Activated T-cell treated with anti-CD3 and anti-CD28 coated beads, Interleukin-2, amount 50 U/mL, for 72 hours (primary cell): ENCODE measurements at regions not wholly inside any gene's neighbourhood (a gene's known extent, or its start where the extent isn't known, plus 50 kb on each side); places are given as distances from the start of the nearest gene placed in this dataset.

Source experiments
- ATAC-seq, 2 donors: fragments of 150-1000 bp; cut with Tn5 transposase; replicated peaks in 1 of 2; 2 replicates each; pipeline ENCODE4 v1.10.0; 2021; ENCODE audit warnings: moderate library complexity in 2 of 2, mild to moderate bottlenecking in 1 of 2
- DNase-seq, 2 donors: peaks; one replicate each; pipeline ENCODE4 v3.0.0; 2021 to 2022; ENCODE audit warnings: mixed read lengths in 1 of 2
- H3K27ac Mint-ChIP-seq: one replicate; pipeline ENCODE4 v1.8.0; 2022; ENCODE audit warnings: mild to moderate bottlenecking, moderate library complexity, mixed read lengths
- H3K27me3 Mint-ChIP-seq: one replicate; pipeline ENCODE4 v1.8.0; 2022; ENCODE audit warnings: low read depth, mixed read lengths
- H3K36me3 Mint-ChIP-seq, 2 donors: one replicate each; pipeline ENCODE4 v1.8.0; 2022; ENCODE audit warnings: mixed read lengths in 2 of 2, mild to moderate bottlenecking in 1 of 2; ENCODE audit not compliant: insufficient read depth in 2 of 2
- H3K4me1 Mint-ChIP-seq: one replicate; pipeline ENCODE4 v1.8.0; 2022; ENCODE audit warnings: low read depth, mixed read lengths
- H3K4me3 Mint-ChIP-seq, 2 donors: one replicate each; pipeline ENCODE4 v1.8.0; 2022; ENCODE audit warnings: mild to moderate bottlenecking in 2 of 2, mixed read lengths in 2 of 2, moderate library complexity in 2 of 2
- H3K9me3 Mint-ChIP-seq, 2 donors: one replicate each; pipeline ENCODE4 v1.8.0; 2022; ENCODE audit warnings: mixed read lengths in 2 of 2

DNA sequence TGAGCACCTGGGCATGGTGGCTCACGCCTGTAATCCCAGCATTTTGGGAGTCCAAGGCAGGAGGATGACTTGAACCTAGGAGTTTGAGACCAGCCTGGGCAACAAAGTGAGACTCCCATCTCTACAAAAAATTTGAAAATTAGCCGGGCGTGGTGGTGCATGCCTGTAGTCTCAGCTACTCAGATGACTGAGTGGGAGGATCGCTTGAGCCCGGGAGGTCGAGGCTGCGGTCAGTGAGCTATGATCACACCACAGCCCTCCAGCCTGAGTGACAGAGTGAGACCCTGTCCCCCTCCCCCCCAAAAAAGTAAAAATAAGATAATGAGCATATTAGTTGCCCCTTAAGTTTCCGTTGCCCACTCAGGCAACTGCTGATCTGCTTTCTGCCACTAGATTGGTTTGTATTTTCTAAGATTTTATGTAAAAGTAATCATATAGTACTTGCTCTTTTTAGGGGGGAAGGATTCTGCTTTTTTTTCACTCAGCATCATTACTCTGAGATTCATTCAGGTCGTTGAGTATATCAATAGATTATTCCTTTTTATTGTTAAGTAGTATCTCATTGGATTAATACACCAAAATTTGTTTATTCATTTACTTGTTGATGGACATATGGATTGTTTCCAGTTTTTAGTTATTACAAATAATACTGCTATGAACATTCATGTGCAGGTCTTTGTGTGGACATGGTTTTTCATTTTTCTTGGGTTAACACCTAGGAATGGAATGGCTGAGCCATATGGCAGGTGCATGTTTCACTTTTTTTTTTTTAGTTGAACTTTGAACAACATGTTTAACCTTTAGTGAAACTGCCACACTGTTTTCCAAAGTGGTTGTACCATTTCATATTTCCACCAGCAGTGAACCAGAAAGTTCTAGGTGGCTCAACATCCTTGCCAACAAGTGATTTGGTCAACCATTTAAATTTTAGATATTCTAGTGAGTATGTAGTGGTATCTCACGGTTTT, 75.0 kb upstream of the SPRED2 start:
- no peak overlapping the region for H3K27ac Mint-ChIP-seq
- no peaks in the 10 kb centered on the region for H3K4me1 Mint-ChIP-seq
- peaks cover 14% of the 10 kb centered on the region for H3K27me3 Mint-ChIP-seq
- DNase-seq (no peak), ATAC-seq (no peak)
- no peak overlapping the region for H3K4me3 Mint-ChIP-seq
- no peaks in the 10 kb centered on the region for H3K36me3 Mint-ChIP-seq
- no peaks in the 10 kb centered on the region for H3K9me3 Mint-ChIP-seq

GRCh38 chr2:65504814-65505697, 72.7 kb upstream of the SPRED2 start:
- Mint-ChIP-seq H3K4me3 (no peak overlapping the region), H3K36me3 (no peaks in the 10 kb centered on the region), H3K27me3 (peaks cover 8% of the 10 kb centered on the region), H3K4me1 (no peaks in the 10 kb centered on the region), H3K9me3 (no peaks in the 10 kb centered on the region), H3K27ac (no peak overlapping the region)
- ATAC-seq: no peak
- DNase-seq: no peak

- Mint-ChIP-seq H3K4me3 (no peak overlapping the region), H3K27me3 (peaks cover 8% of the 10 kb centered on the region), H3K36me3 (no peaks in the 10 kb centered on the region), H3K9me3 (no peaks in the 10 kb centered on the region), H3K27ac (no peak overlapping the region), H3K4me1 (no peaks in the 10 kb centered on the region)
- ATAC-seq (no peak), DNase-seq (no peak)
Observed at GRCh38 chr2:65504201-65504600, 71.8 kb upstream of the SPRED2 start.

- no peaks in the 10 kb centered on the region for H3K4me1 Mint-ChIP-seq
- H3K4me3 Mint-ChIP-seq: no peak overlapping the region
- H3K27me3 Mint-ChIP-seq: peaks cover 9% of the 10 kb centered on the region
- H3K9me3 Mint-ChIP-seq: no peaks in the 10 kb centered on the region
- no peak for DNase-seq
- no peaks in the 10 kb centered on the region for H3K36me3 Mint-ChIP-seq
- H3K27ac Mint-ChIP-seq: no peak overlapping the region
- no peak for ATAC-seq
Observed at GRCh38 chr2:65503746-65504145, 71.3 kb upstream of the SPRED2 start.

GRCh38 chr2:65501836-65502235, 69.4 kb upstream of the SPRED2 start:
- H3K36me3 Mint-ChIP-seq: no peaks in the 10 kb centered on the region
- ATAC-seq: no peak

DNA sequence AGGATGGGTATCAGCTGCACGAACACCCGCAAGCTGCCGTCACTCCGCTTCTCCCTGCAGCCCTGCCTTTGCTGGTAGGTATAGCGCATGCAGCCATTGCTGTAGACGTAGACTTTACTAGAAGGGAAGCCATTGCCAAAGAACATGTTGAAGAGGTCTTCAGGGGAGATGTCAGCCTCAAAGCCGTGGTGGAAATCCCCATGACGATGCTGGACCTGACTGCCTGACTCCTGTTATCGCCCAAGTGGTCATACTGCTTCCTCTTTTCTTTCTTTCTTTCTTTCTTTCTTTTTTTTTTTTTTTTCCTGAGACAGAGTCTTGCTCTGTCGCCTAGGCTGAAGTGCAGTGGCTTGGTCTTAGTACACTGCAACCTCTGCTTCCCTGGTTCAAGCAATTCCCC, 68.7 kb upstream of the SPRED2 start:
- Mint-ChIP-seq H3K27me3 (peaks cover 17% of the 10 kb centered on the region), H3K36me3 (no peaks in the 10 kb centered on the region), H3K27ac (no peak overlapping the region), H3K4me3 (no peak overlapping the region), H3K9me3 (no peaks in the 10 kb centered on the region), H3K4me1 (no peaks in the 10 kb centered on the region)
- DNase-seq (no peak), ATAC-seq (no peak)

More at GRCh38 chr2:65501836-65502235, 69.4 kb upstream of the SPRED2 start:
- H3K4me3 Mint-ChIP-seq: no peak overlapping the region
- H3K27ac Mint-ChIP-seq: no peak overlapping the region
- no peaks in the 10 kb centered on the region for H3K4me1 Mint-ChIP-seq
- H3K9me3 Mint-ChIP-seq: no peaks in the 10 kb centered on the region
- no peak for DNase-seq
- H3K27me3 Mint-ChIP-seq: peaks cover 17% of the 10 kb centered on the region

DNA sequence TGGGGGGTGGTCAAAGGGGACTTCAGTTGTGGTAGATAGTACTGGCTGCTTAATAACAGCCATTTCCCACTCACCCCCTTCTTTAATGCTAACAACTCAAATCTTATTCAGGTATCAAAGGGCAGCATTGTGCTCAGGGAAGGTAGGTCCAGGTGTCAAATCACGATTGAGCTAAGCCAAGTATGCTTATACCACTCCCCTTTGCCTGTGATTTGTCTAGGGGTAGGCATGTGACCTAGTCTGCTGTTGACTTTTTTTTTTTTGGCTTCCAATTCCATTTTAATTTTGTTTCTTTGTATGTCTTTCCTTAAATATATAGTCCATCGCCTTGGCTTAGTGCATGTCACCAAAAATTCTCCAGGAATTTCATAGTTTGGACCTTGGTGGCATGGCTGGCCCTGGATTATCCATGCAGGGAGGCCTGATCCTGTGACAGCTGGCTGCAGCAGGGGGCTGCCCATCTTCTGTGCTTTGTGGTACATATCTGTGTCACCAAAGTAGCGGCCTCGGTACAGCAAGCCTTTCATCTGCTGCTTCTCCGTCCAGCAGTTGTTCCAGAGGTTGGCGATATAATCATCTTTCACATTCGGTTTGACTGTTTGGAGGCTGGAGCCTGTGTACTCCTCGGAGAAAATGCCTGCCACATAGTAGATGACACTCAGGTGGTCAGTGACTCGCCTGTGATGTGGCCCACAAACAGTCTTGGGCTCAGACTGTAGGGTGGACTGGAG, 68.1 kb upstream of the SPRED2 start:
- H3K4me1 Mint-ChIP-seq: no peaks in the 10 kb centered on the region
- H3K36me3 Mint-ChIP-seq: no peaks in the 10 kb centered on the region
- no peak overlapping the region for H3K27ac Mint-ChIP-seq
- no peak overlapping the region for H3K4me3 Mint-ChIP-seq
- H3K27me3 Mint-ChIP-seq: peaks cover 17% of the 10 kb centered on the region
- H3K9me3 Mint-ChIP-seq: no peaks in the 10 kb centered on the region
- ATAC-seq (no peak), DNase-seq (no peak)

GRCh38 chr2:65499216-65499615, 66.8 kb upstream of the SPRED2 start:
- no peaks in the 10 kb centered on the region for H3K36me3 Mint-ChIP-seq

GRCh38 chr2:65498396-65498795, 66.0 kb upstream of the SPRED2 start:
- no peaks in the 10 kb centered on the region for H3K36me3 Mint-ChIP-seq
- H3K9me3 Mint-ChIP-seq: no peaks in the 10 kb centered on the region
- peaks cover 20% of the 10 kb centered on the region for H3K27me3 Mint-ChIP-seq
- no peak overlapping the region for H3K27ac Mint-ChIP-seq
- no peaks in the 10 kb centered on the region for H3K4me1 Mint-ChIP-seq
- DNase-seq (no peak), ATAC-seq (no peak)
- no peak overlapping the region for H3K4me3 Mint-ChIP-seq

More at GRCh38 chr2:65499216-65499615, 66.8 kb upstream of the SPRED2 start:
- Mint-ChIP-seq H3K4me3 (no peak overlapping the region), H3K4me1 (no peaks in the 10 kb centered on the region), H3K27ac (no peak overlapping the region), H3K9me3 (no peaks in the 10 kb centered on the region), H3K27me3 (peaks cover 20% of the 10 kb centered on the region)
- ATAC-seq: no peak
- DNase-seq: no peak

DNA sequence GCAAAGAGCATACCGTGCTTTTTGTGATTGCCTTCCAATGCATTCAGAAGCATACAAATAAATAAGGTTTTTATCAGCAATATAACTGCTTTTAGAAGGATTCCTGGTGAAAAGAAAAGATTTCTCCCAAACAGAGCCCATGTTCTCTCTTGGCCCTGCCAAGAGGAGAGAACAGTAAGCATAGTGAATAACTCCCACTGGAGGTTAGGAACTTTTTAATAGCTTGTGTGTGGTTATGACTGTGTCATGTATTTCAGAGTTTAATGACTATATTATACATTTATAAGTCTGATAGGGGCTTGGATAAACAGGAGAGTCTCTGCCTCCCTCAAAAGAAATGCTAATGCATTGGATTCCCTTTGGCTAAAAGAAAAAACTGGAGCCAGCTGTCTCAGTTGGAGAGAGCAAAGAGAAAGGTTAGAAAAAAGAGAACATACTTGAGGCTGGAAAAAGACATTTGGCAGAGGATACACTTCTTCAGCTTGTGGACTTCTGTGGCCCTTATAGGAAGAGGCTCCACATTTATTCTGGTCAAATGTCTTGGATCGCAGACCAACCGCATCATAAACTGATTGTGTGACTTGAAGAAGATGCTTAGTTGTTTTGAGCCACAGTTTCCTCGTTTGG, 63.0 kb upstream of the SPRED2 start:
- no peaks in the 10 kb centered on the region for H3K36me3 Mint-ChIP-seq
- no peak for ATAC-seq
- no peaks in the 10 kb centered on the region for H3K4me1 Mint-ChIP-seq
- H3K4me3 Mint-ChIP-seq: no peak overlapping the region
- H3K27ac Mint-ChIP-seq: no peak overlapping the region
- H3K27me3 Mint-ChIP-seq: peaks cover 26% of the 10 kb centered on the region
- DNase-seq: no peak
- no peaks in the 10 kb centered on the region for H3K9me3 Mint-ChIP-seq

GRCh38 chr2:65494078-65494477, 61.7 kb upstream of the SPRED2 start:
- no peaks in the 10 kb centered on the region for H3K4me1 Mint-ChIP-seq
- H3K27ac Mint-ChIP-seq: no peak overlapping the region
- no peak overlapping the region for H3K4me3 Mint-ChIP-seq
- ATAC-seq (no peak), DNase-seq (no peak)
- H3K36me3 Mint-ChIP-seq: no peaks in the 10 kb centered on the region
- H3K27me3 Mint-ChIP-seq: peaks cover 26% of the 10 kb centered on the region
- peaks cover 0 to 2% of the 10 kb centered on the region in 2 donors for H3K9me3 Mint-ChIP-seq

GRCh38 chr2:65491381-65491905, 59.0 kb upstream of the SPRED2 start:
- ATAC-seq (no peak), DNase-seq (no peak)
- H3K4me1 Mint-ChIP-seq: no peaks in the 10 kb centered on the region
- no peak overlapping the region for H3K4me3 Mint-ChIP-seq
- peaks cover 34% of the 10 kb centered on the region for H3K27me3 Mint-ChIP-seq
- H3K9me3 Mint-ChIP-seq: peaks cover 9 to 14% of the 10 kb centered on the region in 2 donors
- H3K36me3 Mint-ChIP-seq: peaks cover 3 to 7% of the 10 kb centered on the region in 2 donors
- no peak overlapping the region for H3K27ac Mint-ChIP-seq
